HG03045 (cell line): ENCODE measurements at regions not wholly inside any gene's neighbourhood (a gene's known extent, or its start where the extent isn't known, plus 50 kb on each side); places are given as distances from the start of the nearest gene placed in this dataset.
"Not testable (repeated sequence)": the region's sequence is repeated elsewhere in the genome, so short reads cannot be mapped to it uniquely, and the experiment has no call there.

Experiments used
- ATAC-seq: cut with Tn5 transposase; IDR thresholded peaks from one replicate; pipeline ENCODE4 v1.9.1; 2021; ENCODE audit warnings: mild to moderate bottlenecking, moderate library complexity; ENCODE audit not compliant: unreplicated experiment

- ATAC-seq: no peak
Measured at GRCh38 chr6:44002067-44002592, 125.1 kb downstream of the MRPL14 start.

GRCh38 chr6:44001318-44002066 is 125.8 kb downstream of the MRPL14 start:
- ATAC-seq: no peak

- no peak for ATAC-seq
Measured at GRCh38 chr6:44000164-44000842, 126.9 kb downstream of the MRPL14 start.

- no peak for ATAC-seq
Measured at GRCh38 chr6:43999628-44000027, 127.6 kb downstream of the MRPL14 start.

- ATAC-seq: not testable (repeated sequence)
Measured at GRCh38 chr6:43998592-43999243, 128.5 kb downstream of the MRPL14 start.

GRCh38 chr6:43997990-43998585 is 129.2 kb downstream of the MRPL14 start:
- ATAC-seq: not testable (repeated sequence)

- no peak for ATAC-seq
Measured at GRCh38 chr6:43997345-43997677, 129.9 kb downstream of the MRPL14 start.

GRCh38 chr6:43996618-43997344 is 130.5 kb downstream of the MRPL14 start:
- ATAC-seq: no peak

- no peak for ATAC-seq
Measured at GRCh38 chr6:43995137-43995536, 132.1 kb downstream of the MRPL14 start.

- ATAC-seq: no peak
Measured at GRCh38 chr6:43993881-43994523, 133.2 kb downstream of the MRPL14 start.

GRCh38 chr6:43992783-43993644 is 134.2 kb downstream of the MRPL14 start:
- no peak for ATAC-seq

GRCh38 chr6:43992126-43992663 is 135.1 kb downstream of the MRPL14 start:
- ATAC-seq: no peak

DNA sequence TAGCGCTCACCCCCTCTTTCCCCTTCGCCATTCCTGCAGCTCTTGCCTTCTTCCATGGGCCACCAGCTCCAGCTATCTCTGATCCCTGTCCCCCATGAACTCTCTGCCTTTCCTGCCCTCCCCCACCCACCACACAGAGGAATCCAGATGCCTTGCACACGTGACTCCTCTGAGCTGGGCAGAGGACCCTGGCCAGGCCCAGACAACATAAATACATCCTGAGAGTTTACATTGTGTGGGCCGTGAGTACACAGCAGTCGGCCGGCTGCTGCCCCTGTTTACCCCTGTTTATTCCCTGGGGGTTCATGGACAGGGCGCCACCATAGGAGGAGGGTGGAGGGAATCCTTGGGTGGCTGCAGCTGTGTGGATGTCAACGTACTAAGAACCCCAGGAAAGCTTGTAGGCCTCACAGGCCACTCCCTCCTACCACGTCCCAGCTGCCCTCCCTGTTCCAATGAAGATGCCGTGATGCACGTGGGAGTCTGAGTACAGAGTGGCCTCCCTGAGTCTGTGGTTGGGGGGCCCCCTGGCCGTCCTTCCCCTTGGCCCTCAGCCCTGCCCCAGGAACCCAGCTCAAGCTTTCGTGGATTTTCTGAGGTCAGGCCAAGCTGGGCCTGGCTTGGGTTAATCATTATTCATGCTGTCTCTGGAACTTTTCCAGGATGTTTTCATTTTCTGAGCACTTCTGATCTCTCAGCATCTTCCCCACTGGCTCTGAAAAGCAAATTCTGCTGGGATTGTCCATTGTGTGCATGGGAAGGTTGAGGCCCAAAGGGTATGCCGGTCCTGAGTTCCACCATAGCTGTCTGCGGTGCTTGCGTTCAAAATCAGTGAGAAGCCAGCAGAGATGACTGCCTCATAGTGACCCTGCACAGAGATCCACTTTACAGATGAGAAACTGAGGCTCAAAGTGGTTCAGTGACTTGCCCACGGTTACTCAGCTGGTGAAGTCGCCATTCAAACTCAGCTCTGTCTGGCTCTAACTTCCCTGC is 136.3 kb downstream of the MRPL14 start:
- no peak for ATAC-seq

DNA sequence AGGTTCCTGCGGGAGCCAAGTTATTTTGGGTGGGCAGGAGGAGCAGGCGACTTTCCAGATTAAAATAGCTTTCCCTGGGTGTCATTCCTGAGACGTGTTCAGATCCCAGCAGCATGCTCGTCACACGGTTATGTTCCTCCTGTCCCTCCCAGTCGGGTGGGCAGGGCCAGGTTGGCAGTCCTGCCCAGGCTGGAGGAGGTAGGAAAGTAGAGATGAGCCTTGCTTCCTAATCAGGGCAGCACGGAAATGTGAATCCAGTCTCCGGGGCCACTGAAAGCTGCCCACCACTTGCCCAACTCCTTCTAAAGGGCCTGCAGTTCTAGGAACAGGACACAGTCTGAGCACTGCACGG is 137.0 kb downstream of the MRPL14 start:
- no peak for ATAC-seq

DNA sequence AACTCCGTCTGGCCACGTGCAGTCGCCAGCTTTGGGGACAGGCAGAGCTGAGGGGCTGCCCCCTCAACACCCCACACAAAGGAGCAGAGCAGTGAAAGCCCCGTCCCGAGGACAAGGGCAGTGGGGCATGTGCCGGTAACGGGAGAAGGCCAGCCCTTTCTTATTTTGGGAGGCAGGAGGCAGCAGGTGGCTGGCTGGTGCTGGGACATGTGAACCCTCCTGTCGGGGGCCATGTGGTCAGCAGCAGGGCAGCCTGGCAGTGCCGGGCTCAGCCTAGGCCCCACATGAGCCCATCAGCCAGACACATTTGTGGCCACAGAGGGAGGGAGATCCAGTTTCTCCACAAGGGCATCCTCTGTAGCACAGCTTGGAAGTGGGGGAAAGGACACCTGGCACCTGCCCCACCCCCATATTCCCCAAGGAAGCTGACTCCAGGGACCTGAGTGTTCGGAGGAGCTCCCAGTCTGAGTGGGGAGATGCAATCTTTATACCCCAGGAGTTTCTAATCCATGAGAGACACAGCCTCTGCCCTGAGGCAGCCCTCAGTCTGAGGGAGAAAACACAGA is 137.6 kb downstream of the MRPL14 start:
- ATAC-seq: no peak

- ATAC-seq: no peak
Measured at GRCh38 chr6:43988801-43989200, 138.5 kb downstream of the MRPL14 start.

GRCh38 chr6:43987838-43988439 is 139.3 kb downstream of the MRPL14 start:
- no peak for ATAC-seq
